Tibial nerve (tissue), 4 donors: ENCODE measurements at regions not wholly inside any gene's neighbourhood (a gene's known extent, or its start where the extent isn't known, plus 50 kb on each side); places are given as distances from the start of the nearest gene placed in this dataset.

Experiments used
- DNase-seq, 2 donors: peaks; one replicate each; pipeline ENCODE4 v3.0.0-alpha.2; 2019; ENCODE audit warnings: low spot score in 2 of 2
- H3K27ac ChIP-seq, 4 donors: fragments of 200-600 bp; sonication (generic) in 3 of 4; one replicate each; pipeline ENCODE4 v1.5.1; 2017 to 2019; ENCODE audit warnings: mild to moderate bottlenecking in 1 of 4
- H3K27me3 ChIP-seq, 2 donors: fragments of 200-600 bp; sonication (generic) in 1 of 2; one replicate each; pipeline versions ENCODE4 v1.5.1 to v1.6.0; 2017 to 2019
- H3K36me3 ChIP-seq, 3 donors: fragments of 200-600 bp; sonication (generic); one replicate each; pipeline ENCODE4 v1.5.1; 2018 to 2019
- H3K4me1 ChIP-seq, 4 donors: fragments of 200-600 bp; sonication (generic) in 3 of 4; one replicate each; pipeline ENCODE4 v1.5.1; 2017 to 2019
- H3K4me3 ChIP-seq, 4 donors: fragments of 200-600 bp; sonication (generic) in 3 of 4; one replicate each; pipeline ENCODE4 v1.5.1; 2017 to 2019; ENCODE audit warnings: mild to moderate bottlenecking in 1 of 4, moderate library complexity in 1 of 4
- H3K9me3 ChIP-seq, 4 donors: fragments of 200-600 bp; sonication (generic) in 3 of 4; one replicate each; pipeline ENCODE4 v1.5.1; 2017 to 2019
- CTCF ChIP-seq, 5 experiments: fragments of 200-600 bp in 3 of 5; fragments of 450-650 bp in 2 of 5; sonication (generic) in 3 of 5; IDR thresholded peaks; one replicate each; pipeline ENCODE4 v1.5.1; 2016 to 2019; ENCODE audit warnings: antibody characterized with exemption in 5 of 5, mild to moderate bottlenecking in 3 of 5, moderate library complexity in 2 of 5
- EP300 ChIP-seq, 2 donors: sonication (generic); formaldehyde crosslinking; IDR thresholded peaks; one replicate each; pipeline ENCODE4 v1.6.1; 2017; ENCODE audit warnings: antibody characterized with exemption in 2 of 2, mild to moderate bottlenecking in 1 of 2
- POLR2A ChIP-seq, 2 donors: fragments of 450-650 bp; IDR thresholded peaks; one replicate each; pipeline ENCODE4 v1.6.1; 2017; ENCODE audit warnings: antibody characterized with exemption in 2 of 2, mild to moderate bottlenecking in 2 of 2, moderate library complexity in 2 of 2
- WGBS, 2 donors: methylation state at CpG; one replicate each; pipeline ENCODE4 v1.1.5; 2018; 5-methylcytosine and 5-hydroxymethylcytosine counted together

DNA sequence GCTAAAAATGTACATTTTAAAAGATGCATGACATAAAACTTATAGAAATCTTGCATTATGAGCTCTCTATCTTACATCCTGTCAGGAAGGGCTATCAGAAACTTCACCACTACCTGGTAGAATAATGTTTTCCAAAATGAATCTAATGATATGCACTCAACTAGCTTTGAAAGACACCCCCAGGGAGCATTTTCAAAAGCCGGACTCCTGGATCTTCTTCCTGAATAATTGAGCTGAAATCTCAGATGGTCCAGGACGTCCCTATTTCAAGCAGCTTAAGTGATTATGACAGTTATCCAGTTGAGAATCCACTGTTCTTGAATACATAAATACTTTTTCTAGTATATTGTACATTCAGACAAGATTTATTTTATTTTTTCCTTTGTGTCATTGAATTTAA lies 200.6 kb upstream of the MGAT4C start:
- H3K4me3 ChIP-seq = no peak overlapping the region
- H3K4me1 ChIP-seq = no peaks in the 10 kb centered on the region
- H3K27me3 ChIP-seq = no peaks in the 10 kb centered on the region
- no peaks in the 10 kb centered on the region for H3K9me3 ChIP-seq
- H3K36me3 ChIP-seq = no peaks in the 10 kb centered on the region
- TF ChIP-seq EP300 (IDR thresholded peaks at IDR 0.05) (no peak), CTCF (IDR thresholded peaks at IDR 0.05) (no peak), POLR2A (IDR thresholded peaks at IDR 0.05) (no peak)
- DNase-seq = no peak
- 72 to 75% methylated on average over 2 of the region's 2 CpGs for WGBS, 2 donors
- H3K27ac ChIP-seq = no peak overlapping the region

- Histone ChIP-seq H3K4me3 (no peak overlapping the region), H3K4me1 (no peaks in the 10 kb centered on the region), H3K36me3 (no peaks in the 10 kb centered on the region), H3K27ac (no peak overlapping the region), H3K9me3 (no peaks in the 10 kb centered on the region), H3K27me3 (no peaks in the 10 kb centered on the region)
- no peak for DNase-seq
- WGBS, 2 donors = 90 to 91% methylated on average over 3 of the region's 3 CpGs
- TF ChIP-seq POLR2A (IDR thresholded peaks at IDR 0.05) (no peak), CTCF (IDR thresholded peaks at IDR 0.05) (no peak), EP300 (IDR thresholded peaks at IDR 0.05) (no peak)
Measured at GRCh38 chr12:86456241-86456640, 200.1 kb upstream of the MGAT4C start.

- Histone ChIP-seq H3K36me3 (no peaks in the 10 kb centered on the region), H3K27ac (no peak overlapping the region), H3K4me3 (no peak overlapping the region), H3K27me3 (no peaks in the 10 kb centered on the region), H3K9me3 (no peaks in the 10 kb centered on the region), H3K4me1 (no peaks in the 10 kb centered on the region)
- 58 to 67% methylated on average over 5 of the region's 5 CpGs for WGBS, 2 donors
- DNase-seq = no peak
- TF ChIP-seq CTCF (IDR thresholded peaks at IDR 0.05) (no peak), POLR2A (IDR thresholded peaks at IDR 0.05) (no peak), EP300 (IDR thresholded peaks at IDR 0.05) (no peak)
Measured at GRCh38 chr12:86445356-86445755, 189.2 kb upstream of the MGAT4C start.

DNA sequence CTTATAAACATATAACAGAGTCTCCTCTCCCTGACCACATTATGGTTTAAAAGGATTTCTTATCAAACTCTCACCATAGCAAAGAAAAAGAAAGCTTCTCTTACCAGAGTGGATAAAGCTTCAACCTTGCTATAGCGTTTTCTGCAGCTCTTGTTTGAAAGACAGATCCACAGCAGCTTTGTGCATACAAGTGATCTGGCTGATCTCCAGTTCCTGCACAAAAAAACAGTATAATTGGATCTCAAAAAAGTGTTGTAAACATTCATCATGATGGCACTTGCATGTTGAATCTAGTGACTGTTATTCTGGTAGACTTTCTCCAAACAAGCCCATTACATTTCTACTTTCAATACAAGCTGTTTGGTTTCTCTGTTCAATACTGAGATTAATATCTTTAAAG lies 178.9 kb upstream of the MGAT4C start:
- Histone ChIP-seq H3K9me3 (peaks cover 0 to 12% (median 2%) of the 10 kb centered on the region in 4 donors), H3K27me3 (no peaks in the 10 kb centered on the region), H3K27ac (no peak overlapping the region), H3K4me3 (no peak overlapping the region), H3K4me1 (no peaks in the 10 kb centered on the region), H3K36me3 (no peaks in the 10 kb centered on the region)
- DNase-seq = no peak
- 15 to 34% methylated on average over 1 of the region's 1 CpG for WGBS, 2 donors
- TF ChIP-seq POLR2A (IDR thresholded peaks at IDR 0.05) (no peak), EP300 (IDR thresholded peaks at IDR 0.05) (no peak)

GRCh38 chr12:86429824-86430223 lies 173.6 kb upstream of the MGAT4C start:
- 86% methylated on average over 1 of the region's 1 CpG for WGBS, 2 donors

More at GRCh38 chr12:86429824-86430223, 173.6 kb upstream of the MGAT4C start:
- peaks cover 0 to 29% (median 3%) of the 10 kb centered on the region in 4 donors for H3K9me3 ChIP-seq
- H3K27me3 ChIP-seq = no peaks in the 10 kb centered on the region
- no peaks in the 10 kb centered on the region for H3K36me3 ChIP-seq
- no peak for DNase-seq
- no peak overlapping the region for H3K27ac ChIP-seq
- TF ChIP-seq EP300 (IDR thresholded peaks at IDR 0.05) (no peak), CTCF (IDR thresholded peaks at IDR 0.05) (no peak), POLR2A (IDR thresholded peaks at IDR 0.05) (no peak)
- H3K4me1 ChIP-seq = no peaks in the 10 kb centered on the region
- no peak overlapping the region for H3K4me3 ChIP-seq
